Hematopoietic multipotent progenitor cell treated with erythropoietin and hydrocortisone succinate and interleukin-3 and kit ligand, for 6 days (in vitro differentiated cells): ENCODE measurements at regions not wholly inside any gene's neighbourhood (a gene's known extent, or its start where the extent isn't known, plus 50 kb on each side); places are given as distances from the start of the nearest gene placed in this dataset.
"Not testable (repeated sequence)": the region's sequence is repeated elsewhere in the genome, so short reads cannot be mapped to it uniquely, and the experiment has no call there.

Experiments used
- DNase-seq: peaks from one replicate; pipeline ENCODE4 v3.0.0-alpha.2; 2015

DNA sequence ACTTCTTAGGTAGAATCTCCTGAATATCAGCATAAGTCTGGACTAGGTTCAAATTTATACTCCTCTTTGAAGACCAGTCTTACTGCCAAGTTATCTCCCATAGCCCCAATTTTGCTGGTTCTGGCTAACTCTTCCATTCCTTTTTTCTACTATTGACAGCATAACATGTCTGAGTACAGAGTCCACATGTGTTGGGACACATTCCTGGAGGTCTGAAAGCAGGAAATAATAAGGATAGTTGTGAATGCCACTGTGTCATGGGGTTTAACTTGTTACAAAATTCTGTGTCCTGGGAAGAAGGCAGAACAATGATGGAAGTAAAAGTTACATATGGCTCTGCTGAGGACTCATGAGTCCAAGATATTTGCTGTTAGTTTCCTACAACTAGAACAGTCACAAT, 57.4 kb upstream of the ZBTB20 start:
- DNase-seq: no peak

DNA sequence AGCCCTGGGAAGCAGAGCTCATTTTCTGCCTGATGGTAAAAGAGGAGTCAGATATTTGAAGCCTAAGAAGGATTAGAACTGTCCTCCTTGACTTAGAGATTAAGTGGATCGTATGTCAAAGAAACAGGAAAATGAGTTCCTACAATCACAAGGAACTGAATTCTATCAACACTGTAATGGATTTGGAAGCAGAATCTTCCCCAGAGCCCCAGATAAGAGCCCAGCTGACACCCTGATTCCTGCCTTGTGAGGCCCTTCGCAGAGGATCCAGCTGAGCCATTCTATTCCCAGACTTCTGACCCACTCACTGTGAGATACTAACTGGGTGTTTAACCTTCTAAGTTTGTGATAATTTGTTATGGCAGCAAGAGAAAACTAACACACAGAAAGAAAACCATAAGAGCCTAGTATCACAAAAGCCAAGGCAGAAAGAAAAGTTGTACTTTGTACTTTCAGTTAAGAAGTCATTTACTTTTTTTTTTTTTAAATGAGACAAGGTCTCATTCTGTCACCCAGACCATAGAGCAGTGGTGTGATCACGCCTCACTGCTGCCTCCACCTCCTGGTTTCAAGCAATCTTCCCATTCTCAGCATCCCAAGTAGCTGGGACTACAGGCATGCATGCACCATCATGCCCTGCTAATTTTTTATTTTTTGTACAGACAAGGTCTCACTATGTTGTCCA, 61.1 kb upstream of the ZBTB20 start:
- no peak for DNase-seq

DNA sequence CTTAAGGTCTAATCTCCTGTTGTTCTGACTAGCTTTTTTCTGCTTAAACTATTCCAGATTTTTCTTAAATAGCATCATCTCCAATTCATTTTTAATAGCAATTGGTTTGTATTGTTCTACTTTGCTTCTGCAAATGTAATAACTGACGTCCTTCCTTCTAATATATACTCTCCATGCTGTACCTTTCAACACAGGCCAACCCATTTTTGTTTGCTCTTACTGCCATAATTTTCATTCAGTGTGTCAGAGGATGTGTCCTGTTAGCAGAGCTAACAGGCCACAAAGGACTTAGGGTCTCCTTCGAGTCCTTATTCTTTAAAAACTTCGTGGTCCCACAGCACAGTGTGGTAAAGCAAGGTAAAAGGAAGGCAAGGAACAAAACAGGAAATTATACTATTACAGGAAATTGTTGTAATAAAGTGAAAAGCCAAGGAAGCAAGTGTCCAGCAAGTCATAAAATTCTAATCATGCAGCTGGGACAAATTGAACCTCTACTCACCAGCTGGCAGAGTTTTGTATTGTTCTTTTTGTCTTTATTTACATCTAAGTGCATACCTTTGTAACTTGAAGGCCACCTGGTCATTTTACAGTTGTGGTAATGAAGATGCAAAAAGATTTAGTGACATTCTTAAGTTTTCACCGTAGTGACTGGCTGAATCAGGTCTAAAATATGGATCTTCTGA, 64.9 kb upstream of the ZBTB20 start:
- no peak for DNase-seq

DNA sequence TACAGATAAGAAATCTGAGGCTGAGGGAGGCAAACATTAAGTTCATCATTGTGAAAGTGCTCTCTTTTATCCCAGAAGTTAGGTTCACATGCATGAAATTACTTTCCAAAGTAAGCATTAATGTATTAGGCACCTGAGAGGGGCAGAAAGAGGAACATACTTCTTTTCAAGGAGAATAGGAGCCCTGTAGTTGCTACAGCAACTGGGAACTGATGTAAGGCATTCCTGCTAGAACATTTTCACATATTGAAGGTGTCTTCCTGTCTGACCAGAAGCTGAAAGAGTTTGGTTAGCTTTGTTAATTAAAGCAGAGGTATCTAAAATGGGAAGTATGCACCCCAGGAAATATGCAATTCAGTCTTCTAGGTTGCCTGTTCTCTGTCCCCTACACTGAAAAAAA, 65.5 kb upstream of the ZBTB20 start:
- no peak for DNase-seq

DNA sequence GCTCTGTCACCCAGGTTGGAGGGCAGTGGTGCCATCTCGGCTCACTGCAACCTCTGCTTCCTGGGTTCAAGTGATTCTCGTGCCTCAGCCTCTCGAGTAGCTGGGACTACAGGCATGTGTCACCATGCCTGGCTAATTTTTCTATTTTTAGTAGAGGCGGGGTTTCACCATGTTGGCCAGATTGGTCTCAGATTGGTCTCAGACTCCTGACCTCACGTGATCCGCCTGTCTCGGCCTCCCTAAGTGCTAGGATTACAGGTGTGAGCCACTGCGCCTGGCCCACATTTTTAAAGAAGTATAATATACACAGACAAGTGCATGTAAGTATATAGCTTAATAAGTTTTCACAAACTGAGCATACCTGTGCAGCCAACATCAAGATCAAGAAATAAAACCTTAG, 66.0 kb upstream of the ZBTB20 start:
- DNase-seq: not testable (repeated sequence)

DNA sequence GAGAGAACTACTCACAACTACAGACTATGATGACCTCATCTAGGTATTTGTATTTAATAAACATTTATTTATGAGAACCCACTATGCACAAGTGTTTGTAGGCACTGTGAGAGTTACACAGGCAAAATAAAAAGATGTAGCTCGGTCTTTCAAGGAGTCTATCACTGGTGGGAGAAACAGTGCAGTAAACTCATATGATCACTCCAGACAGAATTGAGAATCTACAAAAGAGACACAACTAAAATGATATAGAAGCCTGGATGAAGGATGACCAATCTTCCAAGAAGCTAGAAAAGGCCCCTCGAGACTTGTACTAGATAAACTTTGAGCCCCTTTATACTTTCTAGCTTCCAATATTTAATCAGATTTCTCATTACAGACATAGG, 70.2 kb upstream of the ZBTB20 start:
- no peak for DNase-seq

DNA sequence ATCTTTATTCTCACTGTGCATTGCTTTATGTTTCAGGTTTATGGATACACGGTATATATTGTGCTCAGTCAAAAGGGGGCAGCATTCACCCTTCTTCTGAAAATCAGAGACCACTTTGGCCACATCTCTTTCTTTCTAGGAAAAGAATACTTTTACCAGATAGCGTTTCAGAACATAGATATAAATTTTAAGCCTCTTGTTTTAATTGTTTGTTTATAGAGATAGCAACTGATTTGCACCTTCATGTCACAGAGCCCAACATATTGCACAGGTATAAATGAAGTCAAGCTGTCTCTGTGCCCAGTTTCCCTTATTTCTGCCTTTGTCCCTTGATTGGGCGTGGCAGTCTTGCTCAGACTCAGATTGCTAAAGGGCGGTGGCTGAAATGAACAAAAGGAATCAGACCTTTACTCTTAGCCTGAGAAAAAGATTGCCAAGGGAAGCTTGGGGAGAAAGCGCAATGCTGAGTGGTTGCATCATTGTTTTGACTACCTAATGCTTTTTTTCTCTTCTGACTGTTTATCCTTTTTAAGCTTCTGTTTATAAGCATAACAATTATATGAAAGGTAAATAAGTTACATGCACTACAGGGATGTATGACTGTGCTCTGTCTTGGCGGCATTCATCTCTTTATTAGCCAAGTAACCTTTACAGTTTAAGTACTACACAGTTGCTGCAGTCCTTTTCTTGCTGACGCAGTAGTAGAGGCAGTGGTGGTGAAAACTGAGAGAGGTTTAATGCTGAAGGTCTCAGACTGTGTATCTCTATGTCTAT, 70.8 kb upstream of the ZBTB20 start:
- peak; percentile 56 for DNase-seq

DNA sequence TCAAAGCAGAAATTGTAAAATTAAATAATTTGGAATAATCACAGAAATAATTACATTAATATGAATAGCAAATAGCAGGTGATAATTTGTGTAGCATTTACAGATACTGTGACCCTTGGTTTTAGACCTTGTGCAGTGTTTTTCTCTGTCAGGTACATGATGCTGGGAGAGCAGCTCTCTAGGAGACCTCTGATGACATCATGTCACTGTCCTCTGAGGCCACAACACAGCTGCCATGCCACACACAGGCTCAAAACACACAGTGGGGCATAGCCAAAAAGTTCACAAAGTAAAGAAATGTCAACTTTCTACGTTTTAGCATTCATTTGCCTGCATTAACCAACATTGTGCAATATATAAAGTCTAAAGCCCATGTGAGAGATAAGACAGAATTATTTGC, 71.8 kb upstream of the ZBTB20 start:
- no peak for DNase-seq

DNA sequence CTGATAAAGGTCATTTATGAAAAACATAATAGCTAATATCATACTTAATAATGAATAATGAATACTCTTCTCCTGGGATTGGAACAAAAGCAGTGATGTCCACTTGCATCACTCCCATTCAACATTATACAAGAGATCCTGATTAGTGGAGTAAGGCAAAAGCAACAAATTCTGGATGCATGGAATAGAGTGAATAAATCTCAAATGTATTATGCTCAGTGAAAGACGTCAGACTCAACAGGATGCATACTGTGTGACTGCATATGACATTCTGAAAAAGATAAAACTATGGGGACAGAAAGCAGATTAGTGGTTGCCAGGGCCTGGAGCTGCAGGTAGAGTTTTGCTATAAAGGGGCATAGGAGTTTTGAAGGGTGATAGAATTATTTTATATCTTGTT, 77.6 kb upstream of the ZBTB20 start:
- DNase-seq: no peak

DNA sequence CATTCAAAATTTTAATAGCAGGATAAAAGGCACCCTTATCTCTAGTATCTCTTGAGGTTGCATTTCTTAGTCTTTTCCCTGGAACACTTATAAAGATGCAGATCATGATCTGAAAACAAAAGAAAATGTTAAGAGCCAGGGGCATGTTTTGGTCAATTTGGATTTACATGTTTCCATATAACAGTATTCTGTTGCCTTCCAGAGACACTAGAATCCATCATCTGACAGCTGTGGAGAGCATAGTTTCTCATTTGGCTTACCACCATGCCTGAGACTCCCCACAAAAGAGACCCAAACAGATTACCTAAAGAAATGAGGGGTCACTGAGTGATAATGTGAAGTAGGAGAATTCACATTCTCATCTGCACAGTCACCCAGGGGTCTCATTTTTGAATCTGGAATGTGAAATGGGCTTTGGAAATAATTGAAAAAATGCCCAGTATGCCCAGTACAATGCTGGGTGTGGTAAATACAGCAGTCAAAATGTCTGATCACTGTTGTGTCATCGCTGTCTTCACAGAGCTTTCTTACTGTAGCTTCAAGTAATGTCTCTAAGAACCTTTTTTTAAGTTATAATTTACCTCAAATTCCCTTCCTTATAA, 79.9 kb upstream of the ZBTB20 start:
- no peak for DNase-seq

DNA sequence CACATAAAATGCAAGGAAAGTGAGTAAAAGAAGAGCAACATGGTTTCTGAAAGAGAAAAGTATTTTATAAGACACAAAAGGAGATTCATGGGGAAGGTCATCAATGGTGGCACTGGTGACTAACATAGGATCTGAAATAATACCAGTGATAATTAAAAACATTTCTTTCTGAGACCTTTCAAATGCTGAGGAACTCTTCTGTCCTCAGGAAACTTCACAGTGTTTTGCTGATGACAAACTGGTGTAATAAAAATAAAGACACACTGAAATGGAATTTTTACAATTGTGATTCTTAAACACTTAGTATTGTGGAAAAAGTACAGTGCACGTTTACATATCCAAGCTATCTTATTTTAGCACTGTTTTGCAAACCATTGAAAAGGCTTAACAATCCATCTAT, 80.4 kb upstream of the ZBTB20 start:
- no peak for DNase-seq

DNA sequence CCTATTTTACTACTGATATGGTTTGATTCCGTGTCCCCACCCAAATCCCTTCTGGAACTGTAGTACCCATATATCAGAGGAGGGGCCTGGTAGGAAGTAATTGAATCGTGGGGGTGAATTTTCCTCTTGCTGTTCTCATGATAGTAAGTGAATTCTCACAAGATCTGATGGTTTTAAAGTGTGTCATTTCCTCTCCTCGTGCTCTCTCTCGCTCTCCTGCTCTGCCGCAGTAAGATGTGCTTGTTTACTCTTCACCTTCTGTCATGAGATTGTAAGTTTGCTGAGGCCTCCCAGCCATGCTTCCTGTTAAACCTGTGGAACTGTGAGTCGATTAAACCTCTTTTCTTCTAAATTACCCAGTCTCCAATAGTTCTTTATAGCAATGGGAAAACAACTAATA, 81.2 kb upstream of the ZBTB20 start:
- no peak for DNase-seq

DNA sequence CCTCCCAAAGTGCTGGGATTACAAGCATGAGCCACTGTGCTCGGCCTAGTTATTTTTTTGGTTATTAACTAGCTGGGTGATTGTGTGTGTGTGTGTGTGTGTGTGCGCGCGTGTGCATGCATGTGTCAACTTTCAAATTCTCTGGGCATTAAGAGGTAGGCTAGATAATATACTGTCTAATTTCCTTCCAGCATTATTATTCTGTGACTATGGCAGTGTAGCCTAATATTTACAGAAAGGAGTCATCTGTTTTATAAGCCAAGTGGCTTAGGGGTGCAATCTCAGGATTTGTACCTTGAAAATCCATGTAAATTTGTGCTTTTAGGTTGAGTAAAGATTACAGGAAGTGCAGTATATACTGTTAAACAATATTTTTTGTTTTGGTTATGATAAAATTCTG, 85.1 kb upstream of the ZBTB20 start:
- no peak for DNase-seq

DNA sequence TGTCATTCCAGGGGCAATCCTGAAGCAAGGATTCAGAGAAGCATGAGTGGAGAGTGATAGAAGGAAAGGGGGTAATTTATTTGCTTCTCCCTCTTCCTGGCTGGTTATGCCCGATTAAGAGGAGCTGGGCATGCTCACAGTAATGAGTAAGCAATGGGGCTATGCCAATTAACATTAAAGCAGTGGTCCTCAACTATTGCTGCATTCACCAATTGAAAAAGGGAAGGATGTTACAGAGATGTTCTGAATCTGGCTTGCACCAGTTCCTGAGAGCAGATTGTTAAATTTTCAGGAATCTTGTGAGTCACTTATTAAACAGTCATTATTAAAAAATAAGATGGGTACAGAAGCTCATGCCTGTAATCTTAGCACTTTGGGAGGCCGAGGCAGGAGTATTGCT, 85.9 kb upstream of the ZBTB20 start:
- no peak for DNase-seq

DNA sequence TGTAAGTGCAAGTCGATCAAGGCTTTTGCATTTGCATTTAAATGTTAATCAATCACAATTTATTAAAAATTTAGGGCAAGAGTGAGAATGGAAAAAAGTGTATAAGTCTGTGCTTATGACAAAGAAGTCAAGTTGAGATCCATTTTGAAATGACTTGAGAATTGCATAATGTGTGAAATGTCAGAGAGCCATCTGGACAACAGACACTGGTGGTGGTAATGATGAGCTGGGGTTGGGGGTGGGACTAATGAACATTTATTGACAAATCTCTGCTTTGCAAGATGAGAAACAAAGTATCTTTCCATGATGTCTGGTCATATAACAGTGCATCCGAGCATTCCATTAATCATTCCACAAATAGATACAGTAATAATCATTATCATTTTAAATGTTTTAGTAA, 89.4 kb upstream of the ZBTB20 start:
- no peak for DNase-seq

DNA sequence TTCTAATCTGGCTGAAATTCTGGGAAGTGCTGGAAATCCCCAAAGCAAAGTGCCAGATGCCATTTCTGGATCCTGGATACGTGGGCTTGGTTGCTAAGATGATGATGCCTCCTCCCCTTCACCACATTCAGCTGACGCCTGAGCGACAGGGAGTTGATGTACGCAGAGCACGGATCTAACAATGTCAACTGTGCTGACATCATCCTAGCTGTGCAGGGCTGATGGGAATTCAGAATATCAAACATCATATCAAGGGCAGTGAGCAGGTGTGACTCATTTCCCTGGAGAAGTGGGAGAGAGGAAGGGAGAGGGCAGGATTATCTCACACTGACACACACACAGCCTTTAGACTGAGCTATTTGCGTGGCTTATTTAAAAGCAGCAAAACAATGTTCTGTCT, 92.6 kb upstream of the ZBTB20 start:
- no peak for DNase-seq

DNA sequence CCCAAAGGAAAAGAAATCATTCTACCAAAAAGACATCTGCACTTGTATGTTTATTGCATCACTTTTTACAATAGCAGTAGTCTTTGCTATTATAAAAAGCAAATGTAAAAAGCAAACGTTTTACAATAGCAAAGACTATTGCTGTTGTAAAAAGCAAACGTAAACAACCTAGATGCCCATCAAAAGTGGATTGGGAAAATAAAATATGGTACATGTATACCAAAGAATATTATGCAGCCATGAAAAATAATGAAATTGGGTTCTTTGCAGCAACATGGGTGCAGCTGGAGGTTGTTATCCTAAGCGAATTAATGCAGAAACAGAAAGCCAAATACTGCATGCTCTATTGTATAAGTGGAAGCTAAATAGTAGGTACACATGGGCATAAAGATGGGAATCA, 97.3 kb upstream of the ZBTB20 start:
- DNase-seq: no peak

DNA sequence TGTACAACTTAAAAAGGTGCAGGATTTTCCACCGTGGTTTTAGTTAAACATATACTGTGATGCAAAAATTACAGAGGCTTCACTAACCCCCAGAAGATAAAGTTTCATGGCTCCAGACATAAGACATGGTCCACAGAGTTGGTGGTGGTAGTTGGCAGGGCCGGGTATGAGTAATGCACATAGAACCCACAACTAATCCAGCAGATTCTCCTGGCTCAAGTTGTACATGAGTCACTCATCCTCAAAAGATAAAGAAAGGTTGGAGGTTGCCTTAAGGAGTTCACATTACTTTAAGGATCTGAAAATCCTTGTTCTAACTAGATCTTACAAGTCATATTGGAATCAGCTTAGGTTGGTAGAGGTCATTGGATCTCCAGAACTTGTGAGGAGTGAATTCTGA, 98.3 kb upstream of the ZBTB20 start:
- DNase-seq: no peak

DNA sequence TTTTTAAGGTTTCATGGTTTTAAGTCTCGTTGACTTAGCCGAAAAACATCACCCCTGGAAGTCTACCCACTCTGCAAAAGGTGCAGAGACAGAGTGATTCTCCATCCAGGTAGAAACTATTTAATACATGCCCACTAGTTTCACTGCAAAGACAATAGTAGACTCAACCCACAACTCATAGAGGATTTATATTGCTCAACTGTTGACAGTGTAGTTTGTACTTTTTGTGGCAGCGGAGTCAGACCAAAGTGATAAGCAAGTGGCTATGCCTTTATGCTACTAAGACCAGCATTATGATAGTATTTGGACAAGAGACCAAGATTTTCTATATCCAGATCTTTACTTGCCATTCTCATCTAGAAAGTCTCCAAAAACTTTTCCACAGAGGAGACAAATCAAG, 98.8 kb upstream of the ZBTB20 start:
- DNase-seq: no peak

DNA sequence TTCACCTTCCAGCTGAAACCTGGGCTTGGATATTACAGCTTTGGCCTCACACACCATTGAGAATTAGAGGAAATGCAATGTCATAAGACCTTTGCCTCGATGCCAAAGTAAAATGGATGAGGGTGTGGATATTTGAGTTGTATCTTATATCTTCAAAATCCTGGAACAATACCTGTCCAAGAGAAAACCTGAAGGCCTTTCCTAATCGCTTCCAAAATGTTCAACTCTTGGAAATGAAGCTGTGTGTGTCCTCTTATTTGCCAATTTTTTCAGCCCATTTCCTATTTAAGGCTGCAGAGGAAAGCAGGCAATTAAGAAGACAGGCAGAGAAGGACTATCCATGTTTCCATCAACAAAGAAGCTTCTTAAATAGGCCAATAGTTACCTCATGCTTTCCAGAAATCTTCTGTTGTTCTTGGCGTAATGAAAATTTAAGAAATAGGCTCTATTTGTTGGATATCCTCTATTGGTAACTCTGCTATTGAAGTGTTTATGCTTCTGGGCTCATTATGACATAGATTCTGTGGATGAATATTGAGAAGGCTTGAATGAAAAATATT, 99.5 kb upstream of the ZBTB20 start:
- DNase-seq: no peak

DNA sequence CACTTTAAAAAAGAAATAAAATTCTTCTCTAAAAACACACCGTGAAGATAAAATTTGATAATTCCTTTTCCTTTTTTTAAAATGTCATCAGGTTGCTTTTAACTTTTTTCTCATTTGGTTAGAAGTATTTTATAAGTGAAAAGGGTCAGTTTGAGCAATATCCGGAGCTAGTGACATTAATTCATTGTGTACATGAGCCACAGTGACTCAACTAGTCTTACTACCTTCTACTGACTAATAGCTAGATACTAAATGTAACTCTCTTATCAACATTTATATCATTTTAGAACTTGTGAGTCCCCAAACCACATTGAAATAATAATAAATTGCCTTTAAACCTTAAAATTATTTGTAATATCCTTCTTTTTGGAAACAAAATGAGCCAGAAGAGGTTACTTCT, 101.2 kb upstream of the ZBTB20 start:
- DNase-seq: no peak

DNA sequence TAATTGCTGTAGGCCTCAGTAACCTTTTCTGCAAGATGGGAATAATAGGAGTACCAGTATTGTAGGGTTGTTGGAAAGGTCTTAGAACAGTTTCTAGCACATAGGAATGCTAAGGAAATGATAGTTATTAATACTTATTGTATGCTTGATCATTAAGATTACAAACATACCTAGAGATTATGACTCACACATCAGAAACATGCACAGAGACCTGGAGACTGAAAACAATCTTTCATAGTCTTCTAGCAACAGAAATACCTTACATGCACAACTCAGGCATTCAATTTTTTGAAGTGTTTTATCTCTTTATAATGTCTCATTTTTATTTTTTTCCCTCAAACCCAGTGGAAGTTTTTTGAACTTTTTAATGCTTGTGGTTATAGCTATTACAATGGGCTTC, 104.4 kb upstream of the ZBTB20 start:
- DNase-seq: no peak

DNA sequence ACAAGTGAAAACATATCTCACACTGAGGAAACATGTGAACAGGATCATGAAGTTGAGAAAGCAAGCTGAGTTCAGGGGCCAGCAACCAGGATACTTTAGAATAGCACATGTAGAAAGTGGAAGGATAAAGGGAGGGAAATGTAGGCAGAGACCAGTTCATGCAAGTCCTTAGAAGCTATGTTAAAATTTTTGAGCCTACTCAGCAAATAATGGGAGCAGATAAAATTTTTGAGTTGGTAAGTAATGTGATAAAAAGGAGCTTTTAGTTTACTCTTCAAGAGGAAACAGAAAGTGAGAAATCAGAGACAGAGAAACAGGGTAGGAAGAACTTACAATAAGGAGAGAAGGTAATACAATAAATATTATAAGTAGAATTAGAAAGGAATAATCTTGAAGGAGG, 105.6 kb upstream of the ZBTB20 start:
- no peak for DNase-seq
